KOPT-K1 (cell line): ENCODE measurements at regions not wholly inside any gene's neighbourhood (a gene's known extent, or its start where the extent isn't known, plus 50 kb on each side); places are given as distances from the start of the nearest gene placed in this dataset.
"Not testable (repeated sequence)": the region's sequence is repeated elsewhere in the genome, so short reads cannot be mapped to it uniquely, and the experiment has no call there.

Experiments used
- H3K27ac ChIP-seq: fragments of 200-600 bp; sonication (generic); 2 replicates; pipeline ENCODE4 v1.5.1; 2016; ENCODE audit warnings: antibody characterized with exemption, mild to moderate bottlenecking, low read depth, low read length; ENCODE audit not compliant: poor library complexity, severe bottlenecking
- H3K36me3 ChIP-seq: fragments of 200-600 bp; sonication (generic); 2 replicates; pipeline ENCODE4 v1.5.1; 2017; ENCODE audit warnings: antibody characterized with exemption, mild to moderate bottlenecking, low read length, moderate library complexity; ENCODE audit not compliant: insufficient read depth
- H3K9me3 ChIP-seq: fragments of 200-600 bp; sonication (generic); 2 replicates; pipeline ENCODE4 v1.5.1; 2017; ENCODE audit warnings: antibody characterized with exemption, low read length, mild to moderate bottlenecking; ENCODE audit not compliant: insufficient read depth, poor library complexity, severe bottlenecking

DNA sequence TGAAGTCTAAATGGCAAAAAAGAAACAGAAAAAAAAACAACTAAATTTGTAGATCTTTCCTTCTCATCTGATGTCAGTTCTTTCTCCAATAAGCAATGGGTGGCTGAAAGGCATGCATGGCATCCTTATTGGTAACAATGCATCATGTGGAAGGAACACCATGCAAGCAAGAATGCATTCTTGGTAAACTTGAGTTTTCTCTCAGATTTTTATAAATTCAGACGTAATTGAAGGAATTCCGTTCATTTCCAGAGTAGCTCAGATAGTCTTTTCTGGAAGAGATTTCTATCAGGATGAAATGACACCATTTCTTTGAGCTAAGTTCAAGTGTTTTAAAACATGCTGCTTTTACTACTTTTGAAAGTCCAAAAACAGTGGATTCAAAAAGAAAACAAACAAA, 373.0 kb downstream of the COG6 start:
- Histone ChIP-seq H3K9me3 (no peaks in the 10 kb centered on the region), H3K36me3 (no peaks in the 10 kb centered on the region)

DNA sequence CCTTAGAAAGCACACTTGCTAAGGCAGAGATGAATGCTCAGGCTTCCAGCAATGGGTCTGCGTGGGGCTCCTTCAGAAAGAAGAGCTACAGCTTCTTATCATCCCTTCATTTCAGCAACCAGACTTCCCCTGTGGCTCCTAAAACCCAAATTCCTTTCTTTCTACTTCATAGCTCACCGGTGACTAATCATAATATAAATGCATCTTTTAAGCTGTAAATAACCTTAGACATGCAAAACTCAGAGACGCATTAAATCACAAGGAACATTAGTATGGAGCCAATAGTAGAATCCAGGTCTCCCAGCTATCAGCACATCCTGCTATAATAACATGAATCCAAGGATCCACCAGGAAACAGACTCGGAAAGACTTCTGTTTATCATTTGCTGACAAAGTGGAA, 375.6 kb downstream of the COG6 start:
- Histone ChIP-seq H3K9me3 (no peaks in the 10 kb centered on the region), H3K36me3 (no peaks in the 10 kb centered on the region), H3K27ac (no peak overlapping the region)

More for the DNA sequence above, 373.0 kb downstream of the COG6 start:
- H3K27ac ChIP-seq: no peak overlapping the region

DNA sequence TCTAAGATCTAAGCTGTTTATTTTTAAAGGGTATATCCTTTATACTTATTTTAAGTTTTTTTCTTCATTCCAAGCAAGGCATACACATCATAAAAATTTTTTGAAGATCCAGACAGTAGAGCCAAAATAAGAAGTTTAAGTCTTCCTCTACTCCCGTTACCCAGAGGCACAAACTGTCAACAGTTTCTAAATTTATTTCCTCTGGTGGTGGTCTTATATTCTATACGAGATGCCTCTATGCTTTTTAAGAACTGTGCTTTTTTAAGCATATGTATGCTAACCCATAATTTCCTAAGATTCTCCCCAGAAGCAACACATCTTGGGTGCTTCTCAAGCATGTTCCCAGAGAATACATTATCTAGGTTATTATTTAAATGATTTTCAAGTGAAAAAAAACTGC, 383.6 kb downstream of the COG6 start:
- Histone ChIP-seq H3K27ac (no peak overlapping the region), H3K36me3 (no peaks in the 10 kb centered on the region), H3K9me3 (no peaks in the 10 kb centered on the region)

DNA sequence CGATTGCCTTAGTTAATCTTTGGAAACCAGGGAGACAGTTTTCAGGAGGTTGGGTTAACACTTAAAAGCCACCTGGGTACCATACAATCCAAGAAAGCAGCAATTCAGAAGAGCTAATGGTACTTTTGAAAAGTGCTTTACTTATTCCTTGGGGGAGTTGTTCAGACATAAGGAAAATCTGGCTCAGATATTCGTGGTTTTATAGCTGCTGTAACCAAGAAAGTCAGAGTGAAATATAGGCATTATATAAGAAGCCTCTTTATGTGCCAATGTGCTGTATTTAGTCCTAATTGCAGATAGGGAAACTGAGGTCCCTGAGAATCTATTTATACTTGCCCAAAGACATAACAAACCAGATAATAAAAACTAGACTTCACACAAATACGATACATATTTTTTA, 387.5 kb downstream of the COG6 start:
- no peak overlapping the region for H3K27ac ChIP-seq
- H3K36me3 ChIP-seq: no peaks in the 10 kb centered on the region
- no peaks in the 10 kb centered on the region for H3K9me3 ChIP-seq

DNA sequence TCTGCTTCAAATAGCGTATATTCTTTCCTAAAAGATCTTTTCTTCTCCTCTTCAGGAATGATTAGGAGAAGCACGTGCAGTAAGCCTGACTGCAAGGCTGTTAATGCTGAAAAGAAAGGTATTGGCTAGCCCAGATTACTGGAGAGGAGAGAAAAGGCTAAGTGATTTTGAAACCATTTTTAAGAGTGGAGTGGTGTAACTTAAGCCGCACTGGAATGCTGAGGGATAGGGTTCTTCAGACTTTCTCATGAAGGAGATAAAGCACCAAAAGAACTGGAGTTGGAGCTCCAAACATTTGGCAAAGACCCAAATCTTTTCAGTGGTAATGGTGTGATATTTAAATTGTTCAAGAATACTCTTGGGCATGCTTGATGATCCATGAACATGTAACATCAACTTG, 388.3 kb downstream of the COG6 start:
- Histone ChIP-seq H3K36me3 (no peaks in the 10 kb centered on the region), H3K9me3 (no peaks in the 10 kb centered on the region), H3K27ac (no peak overlapping the region)

DNA sequence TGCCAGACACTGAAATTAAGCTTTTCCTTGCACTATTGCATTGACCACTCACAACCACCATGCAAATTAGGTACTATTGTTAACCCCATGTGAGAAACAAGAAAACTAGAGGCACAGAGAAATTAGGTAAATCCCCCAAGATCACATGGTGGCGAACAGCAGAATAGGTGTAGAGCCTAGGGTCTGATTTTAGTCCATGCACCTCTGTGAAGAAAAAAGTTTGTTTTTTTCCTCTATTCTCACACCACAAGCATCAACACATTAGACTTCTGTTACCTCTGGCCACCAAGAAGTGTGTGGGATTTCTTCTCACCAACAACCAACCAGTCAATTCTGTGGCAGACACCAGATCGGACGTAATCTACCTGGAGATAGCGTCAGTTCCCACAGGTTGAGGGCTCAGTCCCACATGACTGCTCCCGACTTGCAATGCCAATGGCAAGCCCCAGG, 391.9 kb downstream of the COG6 start:
- Histone ChIP-seq H3K36me3 (no peaks in the 10 kb centered on the region), H3K27ac (no peak overlapping the region)

DNA sequence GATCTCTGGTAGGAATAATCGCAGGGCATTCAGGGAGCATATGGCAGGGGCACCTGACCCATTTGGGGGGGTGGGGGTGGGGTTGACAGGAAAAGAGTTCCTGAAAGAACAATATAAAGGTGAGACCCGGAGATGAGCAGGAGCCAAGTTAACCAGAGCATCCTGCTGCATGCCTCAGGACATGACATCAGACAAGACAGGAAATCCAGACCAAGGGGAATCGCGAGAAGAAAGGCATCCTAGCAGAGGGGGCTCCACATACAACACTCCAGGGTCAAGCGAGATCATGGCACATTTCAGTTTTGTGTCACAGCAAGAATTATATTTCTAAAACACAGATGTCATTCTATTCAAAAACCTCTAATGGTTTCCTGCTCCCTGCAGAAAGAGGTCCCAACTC, 393.1 kb downstream of the COG6 start:
- H3K9me3 ChIP-seq: no peaks in the 10 kb centered on the region
- H3K27ac ChIP-seq: no peak overlapping the region
- no peaks in the 10 kb centered on the region for H3K36me3 ChIP-seq

More for the DNA sequence above, 391.9 kb downstream of the COG6 start:
- H3K9me3 ChIP-seq: no peaks in the 10 kb centered on the region

DNA sequence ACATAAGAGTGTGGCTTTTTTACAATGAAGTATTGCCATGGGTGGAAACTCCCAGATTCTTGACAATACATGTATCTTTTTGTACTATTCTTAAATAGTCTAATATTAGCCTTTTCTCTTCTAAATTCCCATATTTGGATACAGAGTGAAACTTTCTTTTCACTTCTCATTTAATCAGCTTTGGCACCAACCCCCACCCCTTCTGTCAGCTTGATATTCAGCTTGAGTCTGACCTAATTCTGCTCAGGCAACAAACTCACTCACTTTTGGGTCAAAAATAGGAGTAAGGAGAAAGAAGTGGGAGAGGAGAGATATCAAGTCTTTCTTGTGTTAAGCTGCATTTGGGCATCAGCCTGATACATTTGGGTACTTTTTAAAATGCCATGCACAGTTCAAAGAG, 397.5 kb downstream of the COG6 start:
- Histone ChIP-seq H3K9me3 (no peaks in the 10 kb centered on the region), H3K27ac (no peak overlapping the region), H3K36me3 (no peaks in the 10 kb centered on the region)

DNA sequence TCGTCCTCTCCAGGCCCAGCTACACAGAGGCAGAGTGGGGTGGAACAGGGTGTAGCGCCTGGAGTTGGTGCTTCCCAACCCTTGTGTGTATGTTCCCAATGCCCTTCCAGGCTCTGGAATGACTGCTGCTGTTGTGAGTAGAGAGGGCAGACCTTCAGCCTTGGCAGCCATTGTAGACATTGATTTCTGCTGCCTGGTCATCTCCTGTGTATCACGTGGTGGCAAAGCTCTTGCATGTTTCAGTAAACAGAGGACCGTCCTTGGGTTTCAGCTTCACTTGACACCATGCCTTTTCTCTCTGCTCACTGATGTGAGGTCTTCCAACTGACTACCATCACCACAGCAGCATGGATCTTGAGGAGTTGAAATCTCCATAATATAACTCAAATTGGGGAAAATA, 397.9 kb downstream of the COG6 start:
- Histone ChIP-seq H3K36me3 (no peaks in the 10 kb centered on the region), H3K9me3 (no peaks in the 10 kb centered on the region), H3K27ac (no peak overlapping the region)

DNA sequence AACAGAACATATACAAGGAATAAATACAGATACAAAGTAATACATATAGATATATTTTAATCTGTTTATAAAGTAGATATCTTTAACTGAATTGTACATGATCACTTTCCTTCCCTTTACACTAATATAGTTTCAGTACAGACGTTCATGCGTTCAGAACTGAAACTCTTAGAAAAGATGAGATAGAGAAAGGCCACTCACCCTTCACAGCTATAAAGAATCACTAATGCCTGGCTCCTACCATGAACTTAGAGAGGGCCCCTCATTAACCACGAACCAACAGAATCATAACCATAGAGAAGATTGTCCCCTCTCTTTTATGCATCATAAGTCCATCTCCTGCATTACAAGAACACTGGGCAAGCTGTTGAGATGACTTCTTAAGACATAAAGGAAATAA, 399.0 kb downstream of the COG6 start:
- H3K9me3 ChIP-seq, H3K27ac ChIP-seq, H3K36me3 ChIP-seq: not testable (repeated sequence)

DNA sequence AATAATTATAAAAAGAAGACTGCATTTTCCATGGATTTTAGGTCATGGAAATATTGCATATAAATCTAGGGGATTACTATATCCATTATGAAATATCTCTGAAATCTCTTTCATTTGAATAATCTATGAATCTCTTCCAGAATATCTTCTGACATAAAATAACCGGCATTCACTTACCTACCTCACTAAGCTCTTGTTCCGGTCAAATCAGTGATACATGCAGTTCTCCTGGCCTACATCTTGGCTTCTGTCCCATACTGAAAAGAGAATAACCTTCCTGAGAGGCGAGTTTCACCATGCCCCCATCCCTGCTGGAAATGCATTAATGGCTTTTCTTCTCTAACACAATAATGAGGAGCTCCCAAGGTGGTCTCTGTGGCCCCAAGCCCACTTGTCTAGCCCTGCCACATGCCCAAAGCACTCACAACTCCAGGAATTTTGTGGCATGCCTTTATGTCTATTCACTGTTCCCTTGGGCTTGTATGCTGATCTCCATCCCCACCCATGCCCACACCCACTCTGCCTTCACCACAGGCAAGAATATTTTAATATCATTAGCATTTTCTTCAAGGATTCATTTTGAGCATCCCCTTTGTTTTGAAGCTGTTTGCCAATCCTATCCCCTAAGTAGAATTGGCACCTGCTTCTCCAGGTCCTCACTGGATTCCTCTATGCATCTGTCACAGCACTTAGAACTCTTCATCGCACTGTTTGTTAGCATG, 401.6 kb downstream of the COG6 start:
- Histone ChIP-seq H3K27ac (no peak overlapping the region), H3K9me3 (no peaks in the 10 kb centered on the region), H3K36me3 (no peaks in the 10 kb centered on the region)

DNA sequence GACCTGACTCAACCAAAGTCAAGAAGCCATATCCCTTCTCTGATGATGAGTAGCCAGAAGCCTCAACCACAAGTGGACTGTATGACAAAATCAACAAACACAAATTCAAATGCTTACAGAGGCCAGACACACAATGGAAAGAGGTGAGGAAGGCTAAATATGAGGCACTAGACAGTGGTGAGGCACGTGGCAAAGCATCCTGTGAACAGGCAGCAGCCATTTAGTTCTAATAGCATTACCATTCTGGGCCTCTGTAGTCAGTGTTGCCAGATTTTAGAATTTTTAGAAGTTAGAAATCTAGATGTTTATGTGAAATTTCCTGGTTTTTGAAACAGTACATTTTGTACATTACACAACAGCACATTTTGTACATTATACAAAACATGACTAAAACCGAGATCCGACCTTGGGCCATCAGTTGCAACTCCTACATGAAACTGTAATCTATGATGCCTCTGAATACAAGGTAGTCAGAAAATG, 403.3 kb downstream of the COG6 start:
- Histone ChIP-seq H3K27ac (no peak overlapping the region), H3K9me3 (no peaks in the 10 kb centered on the region), H3K36me3 (no peaks in the 10 kb centered on the region)

DNA sequence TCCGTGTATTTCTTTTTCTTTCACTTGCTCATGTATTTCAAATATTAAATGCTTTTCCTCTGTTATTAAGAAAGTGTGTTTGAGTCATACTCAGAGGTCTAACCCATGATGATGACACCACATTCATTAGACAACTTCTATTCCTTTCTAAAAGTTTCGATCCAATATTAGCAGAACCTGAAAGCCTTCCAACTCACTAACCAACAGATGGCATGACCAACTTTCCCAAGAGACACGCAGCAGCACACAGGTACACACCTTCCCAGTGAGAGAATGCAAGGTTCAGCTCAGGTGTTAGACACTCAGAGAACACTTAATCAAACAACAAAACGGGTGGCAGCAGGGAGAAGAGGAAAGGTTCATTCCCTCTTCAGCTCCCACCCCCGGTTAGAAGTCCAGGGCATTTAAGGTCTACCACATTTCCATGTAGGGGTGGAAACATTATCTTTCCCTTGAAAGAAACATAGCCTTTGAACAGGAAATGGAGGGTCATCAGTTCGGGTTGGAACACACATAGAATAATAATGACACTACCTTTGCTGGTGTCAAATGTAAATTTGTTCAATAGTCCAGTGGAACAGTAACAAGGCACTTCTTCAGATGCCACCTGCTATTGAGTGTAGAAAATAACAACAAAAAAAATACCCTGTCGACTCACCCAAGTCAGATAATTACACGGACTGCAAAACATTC, 404.2 kb downstream of the COG6 start:
- Histone ChIP-seq H3K9me3 (no peaks in the 10 kb centered on the region), H3K36me3 (no peaks in the 10 kb centered on the region), H3K27ac (no peak overlapping the region)

DNA sequence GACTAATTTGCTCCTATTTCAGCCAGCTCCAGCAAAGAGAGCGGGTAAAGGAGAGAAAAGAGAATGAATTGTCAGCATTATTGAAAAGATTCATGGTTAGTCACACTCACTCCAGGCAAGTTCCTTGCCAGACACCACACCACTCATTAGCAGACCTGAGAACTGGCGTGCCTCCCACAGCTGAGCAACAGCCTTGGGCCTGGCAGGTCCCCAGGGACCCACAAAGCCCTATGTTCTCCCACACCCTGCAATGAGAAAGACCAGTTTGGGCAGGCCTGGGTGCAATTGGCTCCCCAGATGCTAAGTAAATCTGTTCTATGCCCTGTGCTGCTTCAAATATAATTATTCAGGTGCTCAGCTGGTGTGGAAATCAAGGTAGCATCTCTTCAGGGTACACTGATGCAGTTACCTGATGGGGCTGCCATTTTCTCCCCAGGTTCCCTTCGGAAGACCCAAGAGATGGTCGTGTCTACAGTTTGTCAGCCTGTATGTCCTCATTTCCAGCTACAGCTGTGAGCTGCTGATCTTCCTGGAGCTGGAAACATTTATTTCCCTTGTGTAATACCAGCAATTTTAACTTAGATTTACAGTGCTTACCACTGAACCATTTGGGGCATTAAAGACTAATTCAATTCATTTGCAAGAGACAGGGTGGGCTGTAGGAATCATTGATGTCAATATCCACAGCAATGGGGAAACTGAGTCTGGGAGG, 405.0 kb downstream of the COG6 start:
- H3K27ac ChIP-seq: no peak overlapping the region
- H3K36me3 ChIP-seq: no peaks in the 10 kb centered on the region

More for the DNA sequence above, 405.0 kb downstream of the COG6 start:
- no peaks in the 10 kb centered on the region for H3K9me3 ChIP-seq
